GM23338 (cell line): ENCODE measurements at regions not wholly inside any gene's neighbourhood (a gene's known extent, or its start where the extent isn't known, plus 50 kb on each side); places are given as distances from the start of the nearest gene placed in this dataset.

ENCODE experiments used
- ETS1 ChIP-seq: IDR thresholded peaks from 2 replicates; pipeline ENCODE4 v1.6.1; 2016; ENCODE audit warnings: antibody characterized with exemption
- JUNB ChIP-seq: IDR thresholded peaks from one replicate; pipeline ENCODE4 v1.6.1; 2016; ENCODE audit warnings: antibody characterized with exemption; ENCODE audit not compliant: unreplicated experiment
- POLR2AphosphoS5 ChIP-seq: IDR thresholded peaks from 2 replicates; pipeline ENCODE4 v1.6.1; 2016; ENCODE audit warnings: antibody characterized with exemption, low read depth
- REST ChIP-seq: IDR thresholded peaks from one replicate; pipeline ENCODE4 v1.6.1; 2018; ENCODE audit warnings: antibody characterized with exemption; ENCODE audit not compliant: unreplicated experiment
- STAT1 ChIP-seq: IDR thresholded peaks from one replicate; pipeline ENCODE4 v1.6.1; 2016; ENCODE audit warnings: antibody characterized with exemption; ENCODE audit not compliant: unreplicated experiment
- ZNF114 ChIP-seq: fragments of 250-450 bp; sonication (Bioruptor Pico); IDR thresholded peaks from 2 replicates; pipeline ENCODE4 v1.5.0; 2020; ENCODE audit warnings: mild to moderate bottlenecking, moderate library complexity
- ZNF462 ChIP-seq: fragments of 250-450 bp; sonication (Bioruptor Pico); IDR thresholded peaks from 2 replicates; pipeline ENCODE4 v1.5.0; 2020; ENCODE audit warnings: mild to moderate bottlenecking, moderate library complexity

- TF ChIP-seq REST (no peak), ZNF114 (CRISPR knock-in tag) (no peak), ZNF462 (no peak), ETS1 (no peak), JUNB (no peak), STAT1 (no peak), POLR2AphosphoS5 (no peak)
Measured at GRCh38 chr1:30102605-30103004, 620.8 kb downstream of the MATN1 start (continued).
